Heart left ventricle (tissue), 16 donors: ENCODE measurements at regions not wholly inside any gene's neighbourhood (a gene's known extent, or its start where the extent isn't known, plus 50 kb on each side); places are given as distances from the start of the nearest gene placed in this dataset.

Experiments
- ATAC-seq, 4 donors: fragments of 200-7000 bp; cut with Tn5 transposase; one replicate each; pipeline ENCODE4 v1.9.1; 2020 to 2022; ENCODE audit warnings: moderate library complexity in 4 of 4, mild to moderate bottlenecking in 3 of 4, moderate number of reproducible peaks in 1 of 4
- DNase-seq, 5 donors: peaks; one replicate each; pipeline ENCODE4 v3.0.0-alpha.2; 2020
- H3K27ac ChIP-seq, 12 donors: fragments of 200-600 bp; sonication (generic) in 4 of 12; one replicate each; pipeline versions ENCODE4 v1.5.0 to v1.8.0; 2016 to 2022; ENCODE audit warnings: mild to moderate bottlenecking in 2 of 12
- H3K27me3 ChIP-seq, 9 donors: fragments of 200-600 bp; sonication (generic) in 2 of 9; one replicate each; pipeline versions ENCODE4 v1.5.1 to v1.8.0; 2016 to 2022; ENCODE audit warnings: mild to moderate bottlenecking in 3 of 9
- H3K36me3 ChIP-seq, 9 donors: fragments of 200-600 bp; sonication (generic) in 2 of 9; one replicate each; pipeline versions ENCODE4 v1.5.0 to v1.8.0; 2018 to 2022; ENCODE audit warnings: mild to moderate bottlenecking in 2 of 9
- H3K4me1 ChIP-seq, 12 donors: fragments of 200-600 bp; sonication (generic) in 4 of 12; one replicate each; pipeline versions ENCODE4 v1.5.0 to v1.8.0; 2016 to 2022; ENCODE audit warnings: mild to moderate bottlenecking in 3 of 12
- H3K4me3 ChIP-seq, 12 donors: fragments of 200-600 bp; sonication (generic) in 4 of 12; one replicate each; pipeline versions ENCODE4 v1.5.0 to v1.8.0; 2017 to 2022; ENCODE audit warnings: mild to moderate bottlenecking in 9 of 12, moderate library complexity in 4 of 12
- H3K9me3 ChIP-seq, 12 donors: fragments of 200-600 bp; sonication (generic) in 4 of 12; one replicate each; pipeline versions ENCODE4 v1.5.0 to v1.8.0; 2016 to 2022; ENCODE audit warnings: mild to moderate bottlenecking in 1 of 12
- CTCF ChIP-seq, 12 donors: fragments of 200-600 bp; sonication (generic) in 4 of 12; IDR thresholded peaks; one replicate each; pipeline versions ENCODE4 v1.5.0 to v1.8.0; 2018 to 2022; ENCODE audit warnings: antibody characterized with exemption in 12 of 12, mild to moderate bottlenecking in 5 of 12
- POLR2A ChIP-seq, 2 donors: fragments of 450-650 bp; IDR thresholded peaks; one replicate each; pipeline ENCODE4 v1.6.1; 2017; ENCODE audit warnings: antibody characterized with exemption in 2 of 2, mild to moderate bottlenecking in 2 of 2, moderate library complexity in 2 of 2
- WGBS, 4 donors: extraction: QIAGEN DNeasy Blood & Tissue Kit in 2 of 4; methylation state at CpG; one replicate each; pipeline versions ENCODE4 v1.1.5 to v1.1.7; 2013 to 2018; 5-methylcytosine and 5-hydroxymethylcytosine counted together
- intact Hi-C, 10 donors: fragments of 100-400 bp; cut with DNase I; formaldehyde crosslinking; loops; one replicate each; pipeline versions ENCODE4 v1.11.1 to v1.14.2; 2022
- donor health status: ischemic (EF 13 %, LVEDD 7.1; RV severe dilation, severe dysfunction).
- donor health status: healthy with polysubstance abuse.
- donor health status: DM: no; HTN: yes; CAD: no.
- donor health status: DM: no; HTN: no; CAD: no.
- donor health status: ischemic (EF 25% LVEDD 6.9; RV normal size, moderate dysfunction).
- donor health status: ischemic (EF 25% LVEDD 5.7; RV mildly dilated, moderate dysfunction).
- donor health status: healthy.
- donor health status: DM: yes; HTN: yes; CAD: no.
- donor health status: ischemic (EF 35%, LVEDD 5.7; RV mildly dilated, moderate dysfunction).
- donor health status: nonischemic (EF 11% LVEDD 7.7; RV severe dilation, severe dysfunction).
- donor health status: DM: yes; HTN: yes; CAD: no.
- donor health status: PGD.
- donor health status: ischemic (EF 29% LVEDD 5.4; RV normal size, mild dysfunction).
- donor health status: nonischemic (EF 23%, LVEDD 6.1; RV moderate dilation, normal function).

- intact Hi-C loops, result no loop called here
- no peak overlapping the region for H3K27ac ChIP-seq
- TF ChIP-seq CTCF (IDR thresholded peaks at IDR 0.05), result no peak
- TF ChIP-seq POLR2A (IDR thresholded peaks at IDR 0.05), result no peak
- no peaks in the 10 kb centered on the region for H3K9me3 ChIP-seq
- H3K36me3 ChIP-seq, result no peaks in the 10 kb centered on the region
- WGBS, 4 donors, result 84 to 88% (median 87%) methylated on average over 8 to 15 of the region's 15 CpGs
- DNase-seq (no peak), ATAC-seq (no peak)
- H3K4me1 ChIP-seq, result peaks cover 0 to 12% (median 5%) of the 10 kb centered on the region in 12 donors
- H3K4me3 ChIP-seq, result no peak overlapping the region
- H3K27me3 ChIP-seq, result peaks cover 8 to 43% (median 14%) of the 10 kb centered on the region in 9 donors
These were observed 59.4 kb upstream of the ADRA2C start for GRCh38 chr4:3706565-3707422.

GRCh38 chr4:3706111-3706511 is 60.1 kb upstream of the ADRA2C start:
- Histone ChIP-seq H3K4me3 (no peak overlapping the region), H3K4me1 (peaks cover 0 to 12% (median 5%) of the 10 kb centered on the region in 12 donors), H3K27me3 (peaks cover 13 to 50% (median 21%) of the 10 kb centered on the region in 9 donors), H3K36me3 (no peaks in the 10 kb centered on the region), H3K27ac (no peak overlapping the region), H3K9me3 (no peaks in the 10 kb centered on the region)
- 77 to 95% (median 84%) methylated on average over 8 to 10 of the region's 10 CpGs for WGBS, 4 donors
- intact Hi-C loops, result no loop called here
- DNase-seq (peak in 1 of 5 donors; percentile 44), ATAC-seq (no peak)
- TF ChIP-seq POLR2A (IDR thresholded peaks at IDR 0.05), result no peak
- TF ChIP-seq CTCF (IDR thresholded peaks at IDR 0.05), result no peak

DNA sequence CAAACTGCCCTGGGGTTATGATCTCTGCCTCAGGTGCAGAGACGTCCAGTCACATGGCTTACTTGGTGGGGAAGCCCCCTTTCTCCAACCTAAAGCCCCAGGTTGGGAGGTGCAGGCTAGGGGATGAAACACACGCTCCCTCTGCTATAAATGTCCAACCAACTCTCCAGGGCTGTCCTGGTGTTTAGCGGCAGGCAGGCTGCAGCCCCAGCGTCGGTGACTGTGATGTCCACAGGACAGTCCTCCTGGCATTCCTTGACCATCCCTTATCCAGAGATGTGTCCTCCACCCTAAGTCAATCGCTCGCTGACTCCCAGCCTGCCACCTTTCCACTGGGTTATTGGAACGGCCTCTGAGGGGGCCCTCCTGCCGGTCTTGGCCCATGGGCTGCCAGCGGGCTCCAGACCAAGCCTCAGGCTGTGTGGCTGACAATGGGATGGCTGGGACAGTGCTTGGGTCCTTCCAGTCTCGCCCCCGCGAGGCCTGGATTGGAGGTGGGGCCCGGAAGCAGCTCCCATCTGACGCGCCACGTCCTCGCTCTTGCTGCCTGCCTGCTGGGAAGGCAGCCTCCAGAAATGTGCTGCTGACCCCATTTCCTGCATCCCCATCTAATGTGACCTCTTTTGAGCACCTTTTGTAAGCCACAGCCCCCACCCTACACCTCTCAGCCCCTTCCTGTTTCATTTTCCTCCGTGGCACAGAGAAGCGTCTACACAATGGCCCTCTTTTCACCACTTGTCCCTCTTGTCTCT is 60.8 kb upstream of the ADRA2C start:
- H3K27ac ChIP-seq, result no peak overlapping the region
- WGBS, 4 donors, result 72 to 79% (median 78%) methylated on average over 12 to 20 of the region's 20 CpGs
- TF ChIP-seq POLR2A (IDR thresholded peaks at IDR 0.05) (no peak), CTCF (IDR thresholded peaks at IDR 0.05) (no peak)
- H3K36me3 ChIP-seq, result no peaks in the 10 kb centered on the region
- intact Hi-C loops, result no loop called here
- no peaks in the 10 kb centered on the region for H3K9me3 ChIP-seq
- H3K4me1 ChIP-seq, result peaks cover 0 to 12% (median 5%) of the 10 kb centered on the region in 12 donors
- peaks cover 17 to 57% (median 27%) of the 10 kb centered on the region in 9 donors for H3K27me3 ChIP-seq
- DNase-seq (peak in 1 of 5 donors; percentile 54), ATAC-seq (no peak)
- H3K4me3 ChIP-seq, result no peak overlapping the region

- no peak overlapping the region for H3K4me3 ChIP-seq
- TF ChIP-seq POLR2A (IDR thresholded peaks at IDR 0.05) (no peak), CTCF (IDR thresholded peaks at IDR 0.05) (no peak)
- no peaks in the 10 kb centered on the region for H3K9me3 ChIP-seq
- intact Hi-C loops, result no loop called here
- peaks cover 17 to 61% (median 27%) of the 10 kb centered on the region in 9 donors for H3K27me3 ChIP-seq
- DNase-seq (no peak), ATAC-seq (no peak)
- H3K36me3 ChIP-seq, result no peaks in the 10 kb centered on the region
- peaks cover 0 to 12% (median 5%) of the 10 kb centered on the region in 12 donors for H3K4me1 ChIP-seq
- H3K27ac ChIP-seq, result no peak overlapping the region
- WGBS, 4 donors, result 66 to 69% (median 67%) methylated on average over 10 of the region's 10 CpGs
These were observed 61.5 kb upstream of the ADRA2C start for GRCh38 chr4:3704669-3705068.
